ENCODE measurements at regions not wholly inside any gene's neighbourhood (a gene's known extent, or its start where the extent isn't known, plus 50 kb on each side); places are given as distances from the start of the nearest gene placed in this dataset.

GRCh38 chr16:59514651-59515050, 780.5 kb upstream of the GOT2 start:
- no CpG with 5 or more reads among the region's 4 CpGs for WGBS (ENCODE audit: insufficient coverage)
- Histone ChIP-seq H3K36me3 (ENCODE audit: control insufficient read depth in 4 of 4, insufficient read depth in 4 of 4, low read length in 3 of 4) (no peaks in the 10 kb centered on the region), H3K4me3 (ENCODE audit: control insufficient read depth in 1 of 7, extremely low read depth in 1 of 7, insufficient read depth in 4 of 7, low read depth in 2 of 7, low read length in 6 of 7) (no peak overlapping the region), H3K27ac (ENCODE audit: insufficient read depth in 1 of 2, low read depth in 1 of 2, low read length in 2 of 2, poor library complexity in 1 of 2, severe bottlenecking in 2 of 2) (no peak overlapping the region), H3K27me3 (replicated peaks in 2 of 5; ENCODE audit: control insufficient read depth in 4 of 5, insufficient read depth in 5 of 5, low read length in 4 of 5) (no peaks in the 10 kb centered on the region), H3K9me3 (ENCODE audit: control extremely low read depth in 1 of 5, control insufficient read depth in 4 of 5, insufficient read depth in 2 of 5, low read depth in 1 of 5, low read length in 4 of 5) (peaks cover 0 to 4% (median 2%) of the 10 kb centered on the region in 5 experiments), H3K4me1 (ENCODE audit: control extremely low read depth in 1 of 4, control insufficient read depth in 4 of 4, insufficient read depth in 4 of 4, low read length in 3 of 4) (no peaks in the 10 kb centered on the region)
- DNase-seq: no peak
- ChIA-PET POLR2A (no interaction called here), CTCF (interaction anchor here (1.1 kb wide), 1 partner anchor 9 kb away, joined by 3 read pairs; no protein-coding TSS in a partner anchor)

GRCh38 chr16:59510008-59510424, 775.9 kb upstream of the GOT2 start:
- POLR2A ChIA-PET: no interaction called here
- CTCF ChIA-PET: no interaction called here
- Histone ChIP-seq H3K4me1 (ENCODE audit: control extremely low read depth in 1 of 4, control insufficient read depth in 4 of 4, insufficient read depth in 4 of 4, low read length in 3 of 4) (no peaks in the 10 kb centered on the region), H3K4me3 (ENCODE audit: control insufficient read depth in 1 of 7, extremely low read depth in 1 of 7, insufficient read depth in 4 of 7, low read depth in 2 of 7, low read length in 6 of 7) (no peak overlapping the region), H3K27ac (ENCODE audit: insufficient read depth in 1 of 2, low read depth in 1 of 2, low read length in 2 of 2, poor library complexity in 1 of 2, severe bottlenecking in 2 of 2) (no peak overlapping the region), H3K36me3 (ENCODE audit: control insufficient read depth in 4 of 4, insufficient read depth in 4 of 4, low read length in 3 of 4) (no peaks in the 10 kb centered on the region), H3K27me3 (replicated peaks in 2 of 5; ENCODE audit: control insufficient read depth in 4 of 5, insufficient read depth in 5 of 5, low read length in 4 of 5) (no peaks in the 10 kb centered on the region), H3K9me3 (ENCODE audit: control extremely low read depth in 1 of 5, control insufficient read depth in 4 of 5, insufficient read depth in 2 of 5, low read depth in 1 of 5, low read length in 4 of 5) (peaks cover 0 to 4% (median 2%) of the 10 kb centered on the region in 5 experiments)
- 94% methylated on average over 2 of the region's 3 CpGs for WGBS (ENCODE audit: insufficient coverage)
- no peak for DNase-seq

- Histone ChIP-seq H3K27me3 (replicated peaks in 2 of 5; ENCODE audit: control insufficient read depth in 4 of 5, insufficient read depth in 5 of 5, low read length in 4 of 5) (no peaks in the 10 kb centered on the region), H3K36me3 (ENCODE audit: control insufficient read depth in 4 of 4, insufficient read depth in 4 of 4, low read length in 3 of 4) (no peaks in the 10 kb centered on the region), H3K4me1 (ENCODE audit: control extremely low read depth in 1 of 4, control insufficient read depth in 4 of 4, insufficient read depth in 4 of 4, low read length in 3 of 4) (no peaks in the 10 kb centered on the region), H3K4me3 (ENCODE audit: control insufficient read depth in 1 of 7, extremely low read depth in 1 of 7, insufficient read depth in 4 of 7, low read depth in 2 of 7, low read length in 6 of 7) (no peak overlapping the region), H3K27ac (ENCODE audit: insufficient read depth in 1 of 2, low read depth in 1 of 2, low read length in 2 of 2, poor library complexity in 1 of 2, severe bottlenecking in 2 of 2) (no peak overlapping the region), H3K9me3 (ENCODE audit: control extremely low read depth in 1 of 5, control insufficient read depth in 4 of 5, insufficient read depth in 2 of 5, low read depth in 1 of 5, low read length in 4 of 5) (peaks cover 0 to 1% (median 0%) of the 10 kb centered on the region in 5 experiments)
- CTCF ChIA-PET: no interaction called here
- POLR2A ChIA-PET: interaction anchor here (0.6 kb wide), 1 partner anchor 891 kb away, joined by 5 read pairs; no protein-coding TSS in a partner anchor
- WGBS (ENCODE audit: insufficient coverage): 100% methylated on average over 3 of the region's 3 CpGs
- DNase-seq: no peak
These were observed 766.5 kb upstream of the GOT2 start for GRCh38 chr16:59500601-59501000.

- no peak for DNase-seq
- no peaks in the 10 kb centered on the region for H3K27me3 ChIP-seq (replicated peaks in 2 of 5; ENCODE audit: control insufficient read depth in 4 of 5, insufficient read depth in 5 of 5, low read length in 4 of 5)
- POLR2A ChIA-PET: no interaction called here
- CTCF ChIA-PET: no interaction called here
- peaks cover 0 to 2% (median 0%) of the 10 kb centered on the region in 5 experiments for H3K9me3 ChIP-seq (ENCODE audit: control extremely low read depth in 1 of 5, control insufficient read depth in 4 of 5, insufficient read depth in 2 of 5, low read depth in 1 of 5, low read length in 4 of 5)
- H3K4me1 ChIP-seq (ENCODE audit: control extremely low read depth in 1 of 4, control insufficient read depth in 4 of 4, insufficient read depth in 4 of 4, low read length in 3 of 4): no peaks in the 10 kb centered on the region
- H3K4me3 ChIP-seq (ENCODE audit: control insufficient read depth in 1 of 7, extremely low read depth in 1 of 7, insufficient read depth in 4 of 7, low read depth in 2 of 7, low read length in 6 of 7): no peak overlapping the region
- H3K36me3 ChIP-seq (ENCODE audit: control insufficient read depth in 4 of 4, insufficient read depth in 4 of 4, low read length in 3 of 4): no peaks in the 10 kb centered on the region
- WGBS (ENCODE audit: insufficient coverage): 100% methylated on average over 1 of the region's 2 CpGs
- no peak overlapping the region for H3K27ac ChIP-seq (ENCODE audit: insufficient read depth in 1 of 2, low read depth in 1 of 2, low read length in 2 of 2, poor library complexity in 1 of 2, severe bottlenecking in 2 of 2)
These were observed 753.0 kb upstream of the GOT2 start for GRCh38 chr16:59487067-59487466.

GRCh38 chr16:59484833-59485516, 750.9 kb upstream of the GOT2 start:
- no peak for DNase-seq
- 100% methylated on average over 1 of the region's 2 CpGs for WGBS (ENCODE audit: insufficient coverage)
- H3K27ac ChIP-seq (ENCODE audit: insufficient read depth in 1 of 2, low read depth in 1 of 2, low read length in 2 of 2, poor library complexity in 1 of 2, severe bottlenecking in 2 of 2): no peak overlapping the region
- no peaks in the 10 kb centered on the region for H3K36me3 ChIP-seq (ENCODE audit: control insufficient read depth in 4 of 4, insufficient read depth in 4 of 4, low read length in 3 of 4)
- ChIA-PET CTCF (no interaction called here), POLR2A (no interaction called here)
- H3K4me3 ChIP-seq (ENCODE audit: control insufficient read depth in 1 of 7, extremely low read depth in 1 of 7, insufficient read depth in 4 of 7, low read depth in 2 of 7, low read length in 6 of 7): no peak overlapping the region
- peaks cover 0 to 2% (median 0%) of the 10 kb centered on the region in 5 experiments for H3K9me3 ChIP-seq (ENCODE audit: control extremely low read depth in 1 of 5, control insufficient read depth in 4 of 5, insufficient read depth in 2 of 5, low read depth in 1 of 5, low read length in 4 of 5)
- H3K4me1 ChIP-seq (ENCODE audit: control extremely low read depth in 1 of 4, control insufficient read depth in 4 of 4, insufficient read depth in 4 of 4, low read length in 3 of 4): no peaks in the 10 kb centered on the region
- no peaks in the 10 kb centered on the region for H3K27me3 ChIP-seq (replicated peaks in 2 of 5; ENCODE audit: control insufficient read depth in 4 of 5, insufficient read depth in 5 of 5, low read length in 4 of 5)

- Histone ChIP-seq H3K27ac (ENCODE audit: insufficient read depth in 1 of 2, low read depth in 1 of 2, low read length in 2 of 2, poor library complexity in 1 of 2, severe bottlenecking in 2 of 2) (no peak overlapping the region), H3K36me3 (ENCODE audit: control insufficient read depth in 4 of 4, insufficient read depth in 4 of 4, low read length in 3 of 4) (no peaks in the 10 kb centered on the region), H3K27me3 (replicated peaks in 2 of 5; ENCODE audit: control insufficient read depth in 4 of 5, insufficient read depth in 5 of 5, low read length in 4 of 5) (no peaks in the 10 kb centered on the region), H3K4me3 (ENCODE audit: control insufficient read depth in 1 of 7, extremely low read depth in 1 of 7, insufficient read depth in 4 of 7, low read depth in 2 of 7, low read length in 6 of 7) (no peak overlapping the region), H3K4me1 (ENCODE audit: control extremely low read depth in 1 of 4, control insufficient read depth in 4 of 4, insufficient read depth in 4 of 4, low read length in 3 of 4) (no peaks in the 10 kb centered on the region), H3K9me3 (ENCODE audit: control extremely low read depth in 1 of 5, control insufficient read depth in 4 of 5, insufficient read depth in 2 of 5, low read depth in 1 of 5, low read length in 4 of 5) (no peaks in the 10 kb centered on the region)
- ChIA-PET POLR2A (no interaction called here), CTCF (no interaction called here)
- 97% methylated on average over 3 of the region's 3 CpGs for WGBS (ENCODE audit: insufficient coverage)
- DNase-seq: no peak
These were observed 744.7 kb upstream of the GOT2 start for GRCh38 chr16:59478838-59479237.

GRCh38 chr16:59470556-59470955, 736.4 kb upstream of the GOT2 start:
- Histone ChIP-seq H3K27ac (ENCODE audit: insufficient read depth in 1 of 2, low read depth in 1 of 2, low read length in 2 of 2, poor library complexity in 1 of 2, severe bottlenecking in 2 of 2) (no peak overlapping the region), H3K9me3 (ENCODE audit: control extremely low read depth in 1 of 5, control insufficient read depth in 4 of 5, insufficient read depth in 2 of 5, low read depth in 1 of 5, low read length in 4 of 5) (no peaks in the 10 kb centered on the region), H3K27me3 (replicated peaks in 2 of 5; ENCODE audit: control insufficient read depth in 4 of 5, insufficient read depth in 5 of 5, low read length in 4 of 5) (no peaks in the 10 kb centered on the region), H3K36me3 (ENCODE audit: control insufficient read depth in 4 of 4, insufficient read depth in 4 of 4, low read length in 3 of 4) (no peaks in the 10 kb centered on the region), H3K4me3 (ENCODE audit: control insufficient read depth in 1 of 7, extremely low read depth in 1 of 7, insufficient read depth in 4 of 7, low read depth in 2 of 7, low read length in 6 of 7) (no peak overlapping the region), H3K4me1 (ENCODE audit: control extremely low read depth in 1 of 4, control insufficient read depth in 4 of 4, insufficient read depth in 4 of 4, low read length in 3 of 4) (no peaks in the 10 kb centered on the region)
- no peak for DNase-seq
- ChIA-PET POLR2A (no interaction called here), CTCF (no interaction called here)
- WGBS (ENCODE audit: insufficient coverage): 95% methylated on average over 2 of the region's 2 CpGs

Measured in common myeloid progenitor, CD34-positive (primary cell).